Smooth muscle cell (in vitro differentiated cells): ENCODE measurements at regions not wholly inside any gene's neighbourhood (a gene's known extent, or its start where the extent isn't known, plus 50 kb on each side); places are given as distances from the start of the nearest gene placed in this dataset.
"Not testable (repeated sequence)": the region's sequence is repeated elsewhere in the genome, so short reads cannot be mapped to it uniquely, and the experiment has no call there.

ENCODE experiments used
- DNase-seq: peaks from one replicate; lab custom pipeline; 2025; ENCODE audit not compliant: unreplicated experiment; lab: John Stamatoyannopoulos, UW
- H2AFZ ChIP-seq: fragments of 200-600 bp; sonication (generic); 2 replicates; pipeline ENCODE4 v1.6.0; 2016; ENCODE audit warnings: antibody characterized with exemption, low read depth, mild to moderate bottlenecking
- H3F3A ChIP-seq: fragments of 200-600 bp; sonication (generic); 2 replicates; pipeline ENCODE4 v1.6.0; 2017; ENCODE audit warnings: antibody characterized with exemption, low read depth
- H3K27ac ChIP-seq: fragments of 200-600 bp; sonication (generic); 2 replicates; pipeline ENCODE4 v1.5.1; 2016; ENCODE audit warnings: low read depth, mild to moderate bottlenecking
- H3K27me3 ChIP-seq: fragments of 200-600 bp; sonication (generic); 2 replicates; pipeline ENCODE4 v1.6.1; 2016; ENCODE audit warnings: low read depth, mild to moderate bottlenecking
- H3K36me3 ChIP-seq: fragments of 200-600 bp; sonication (generic); 2 replicates; pipeline ENCODE4 v1.5.1; 2016; ENCODE audit warnings: low read depth
- H3K4me1 ChIP-seq: fragments of 200-600 bp; sonication (generic); 2 replicates; pipeline ENCODE4 v1.5.1; 2016; ENCODE audit warnings: low read depth
- H3K4me2 ChIP-seq: fragments of 200-600 bp; sonication (generic); 2 replicates; pipeline ENCODE4 v1.6.0; 2016; ENCODE audit warnings: mild to moderate bottlenecking
- H3K4me3 ChIP-seq: fragments of 200-600 bp; sonication (generic); 2 replicates; pipeline ENCODE4 v1.5.1; 2016; ENCODE audit warnings: mild to moderate bottlenecking
- H3K79me2 ChIP-seq: fragments of 200-600 bp; sonication (generic); 2 replicates; pipeline ENCODE4 v1.6.0; 2016; ENCODE audit warnings: low read depth, mild to moderate bottlenecking
- H3K9ac ChIP-seq: fragments of 200-600 bp; sonication (generic); 2 replicates; pipeline ENCODE4 v1.6.0; 2016; ENCODE audit warnings: low read depth
- H3K9me3 ChIP-seq: fragments of 200-600 bp; sonication (generic); replicated peaks from 2 replicates; pipeline ENCODE4 v1.5.1; 2016; ENCODE audit warnings: low read depth
- H4K20me1 ChIP-seq: fragments of 200-600 bp; sonication (generic); 2 replicates; pipeline ENCODE4 v1.6.0; 2016; ENCODE audit warnings: low read depth
- WGBS: methylation state at CpG from one replicate; pipeline ENCODE4 v1.1.7; 2016; ENCODE audit warnings: low lambda C conversion rate; 5-methylcytosine and 5-hydroxymethylcytosine counted together

- H4K20me1 ChIP-seq, H3K4me2 ChIP-seq, H3K4me1 ChIP-seq, H3K4me3 ChIP-seq, H3K36me3 ChIP-seq, H3K9ac ChIP-seq, H2AFZ ChIP-seq, H3K9me3 ChIP-seq, H3K27ac ChIP-seq, H3F3A ChIP-seq, H3K27me3 ChIP-seq, DNase-seq, H3K79me2 ChIP-seq: not testable (repeated sequence)
- 96% methylated on average over 9 of the region's 9 CpGs for WGBS
These were observed 50.3 kb upstream of the PAX8 start for GRCh38 chr2:113328973-113329372.

- not testable (repeated sequence) for H3K79me2 ChIP-seq, H3F3A ChIP-seq, H3K36me3 ChIP-seq, H3K9ac ChIP-seq, H3K27me3 ChIP-seq, H4K20me1 ChIP-seq, H3K4me1 ChIP-seq, H3K27ac ChIP-seq, H3K4me3 ChIP-seq, H2AFZ ChIP-seq, H3K9me3 ChIP-seq, H3K4me2 ChIP-seq, DNase-seq
- 100% methylated on average over 1 of the region's 1 CpG for WGBS
These were observed 49.9 kb upstream of the PAX8 start for GRCh38 chr2:113328572-113328971.
